Sigmoid colon (tissue), 6 donors: ENCODE measurements at regions not wholly inside any gene's neighbourhood (a gene's known extent, or its start where the extent isn't known, plus 50 kb on each side); places are given as distances from the start of the nearest gene placed in this dataset.

ENCODE experiments used
- DNase-seq: peaks from one replicate; pipeline ENCODE4 v3.0.0-alpha.2; 2019
- H3K27ac ChIP-seq, 4 donors: fragments of 200-600 bp; sonication (generic); one replicate each; pipeline ENCODE4 v1.5.1; 2016 to 2019; ENCODE audit warnings: mild to moderate bottlenecking in 1 of 4
- H3K27me3 ChIP-seq, 3 donors: fragments of 200-600 bp; sonication (generic); one replicate each; pipeline ENCODE4 v1.5.1; 2019; ENCODE audit warnings: mild to moderate bottlenecking in 1 of 3
- H3K36me3 ChIP-seq, 4 donors: fragments of 200-600 bp; sonication (generic); one replicate each; pipeline ENCODE4 v1.5.1; 2016 to 2019
- H3K4me1 ChIP-seq, 4 donors: fragments of 200-600 bp; sonication (generic); one replicate each; pipeline ENCODE4 v1.5.1; 2017 to 2019
- H3K4me3 ChIP-seq, 4 donors: fragments of 200-600 bp; sonication (generic); one replicate each; pipeline ENCODE4 v1.5.1; 2017 to 2019; ENCODE audit warnings: mild to moderate bottlenecking in 2 of 4, moderate library complexity in 1 of 4
- H3K9me3 ChIP-seq, 4 donors: fragments of 200-600 bp in 3 of 4; sonication (generic) in 3 of 4; one replicate each; pipeline versions ENCODE4 v1.5.1 to v1.6.1; 2013 to 2019
- CTCF ChIP-seq, 4 experiments: fragments of 450-650 bp in 3 of 4; fragments of 200-600 bp in 1 of 4; IDR thresholded peaks; one replicate each; pipeline ENCODE4 v1.5.1; 2016 to 2019; ENCODE audit warnings: antibody characterized with exemption in 4 of 4, mild to moderate bottlenecking in 3 of 4, moderate library complexity in 2 of 4
- EP300 ChIP-seq, 4 donors: sonication (generic); formaldehyde crosslinking; IDR thresholded peaks; one replicate each; pipeline ENCODE4 v1.6.1; 2017; ENCODE audit warnings: antibody characterized with exemption in 4 of 4
- POLR2A ChIP-seq, 2 donors: fragments of 450-650 bp; IDR thresholded peaks; one replicate each; pipeline ENCODE4 v1.6.1; 2016; ENCODE audit warnings: antibody characterized with exemption in 2 of 2, mild to moderate bottlenecking in 2 of 2, moderate library complexity in 2 of 2
- POLR2AphosphoS5 ChIP-seq, 4 donors: sonication (generic); formaldehyde crosslinking; IDR thresholded peaks; one replicate each; pipeline ENCODE4 v1.6.1; 2017; ENCODE audit warnings: antibody characterized with exemption in 4 of 4
- WGBS, 2 donors: extraction: QIAGEN DNeasy Blood & Tissue Kit; methylation state at CpG; one replicate each; pipeline ENCODE4 v1.1.7; 2013; 5-methylcytosine and 5-hydroxymethylcytosine counted together
- intact Hi-C: fragments of 100-400 bp; cut with DNase I; formaldehyde crosslinking; loops from one replicate; pipeline ENCODE4 v1.15.1; 2023
- donor health status: healthy with polysubstance abuse.
- donor health status: healthy.

GRCh38 chr4:14608630-14609029, 393.7 kb upstream of the CPEB2 start:
- H3K4me3 ChIP-seq, result no peak overlapping the region
- TF ChIP-seq POLR2AphosphoS5 (IDR thresholded peaks at IDR 0.05) (no peak), CTCF (IDR thresholded peaks at IDR 0.05) (no peak), POLR2A (IDR thresholded peaks at IDR 0.05) (no peak)
- intact Hi-C loops, result loop anchor here (5.0 to 10.0 kb wide), 2 partner anchors 229 to 396 kb away; partner anchors contain the start of gene CPEB2
- no peak for DNase-seq
- no peaks in the 10 kb centered on the region for H3K27me3 ChIP-seq
- peaks cover 0 to 19% (median 12%) of the 10 kb centered on the region in 4 donors for H3K4me1 ChIP-seq
- no peak overlapping the region for H3K27ac ChIP-seq
- H3K9me3 ChIP-seq, result no peaks in the 10 kb centered on the region
- H3K36me3 ChIP-seq, result no peaks in the 10 kb centered on the region

- intact Hi-C loops, result no loop called here
- no peaks in the 10 kb centered on the region for H3K36me3 ChIP-seq
- H3K4me1 ChIP-seq, result no peaks in the 10 kb centered on the region
- WGBS, 2 donors, result 52 to 65% methylated on average over 4 of the region's 4 CpGs
- H3K9me3 ChIP-seq, result peaks cover 0 to 2% (median 0%) of the 10 kb centered on the region in 4 donors
- H3K27ac ChIP-seq, result no peak overlapping the region
- no peak overlapping the region for H3K4me3 ChIP-seq
- TF ChIP-seq POLR2AphosphoS5 (IDR thresholded peaks at IDR 0.05) (no peak), CTCF (IDR thresholded peaks at IDR 0.05) (no peak), POLR2A (IDR thresholded peaks at IDR 0.05) (no peak), EP300 (IDR thresholded peaks at IDR 0.05) (no peak)
- DNase-seq, result no peak
- no peaks in the 10 kb centered on the region for H3K27me3 ChIP-seq
Measured at GRCh38 chr4:14614840-14615239, 387.4 kb upstream of the CPEB2 start.

- H3K27ac ChIP-seq, result no peak overlapping the region
- H3K36me3 ChIP-seq, result no peaks in the 10 kb centered on the region
- no peak for DNase-seq
- intact Hi-C loops, result no loop called here
- H3K27me3 ChIP-seq, result no peaks in the 10 kb centered on the region
- H3K9me3 ChIP-seq, result peaks cover 0 to 2% (median 0%) of the 10 kb centered on the region in 4 donors
- TF ChIP-seq POLR2A (IDR thresholded peaks at IDR 0.05), result no peak
- no peak for TF ChIP-seq CTCF (IDR thresholded peaks at IDR 0.05)
- no peak for TF ChIP-seq POLR2AphosphoS5 (IDR thresholded peaks at IDR 0.05)
- TF ChIP-seq EP300 (IDR thresholded peaks at IDR 0.05), result no peak
- 73 to 75% methylated on average over 3 of the region's 3 CpGs for WGBS, 2 donors
- H3K4me3 ChIP-seq, result no peak overlapping the region
- H3K4me1 ChIP-seq, result no peaks in the 10 kb centered on the region
Measured at GRCh38 chr4:14615671-14616070, 386.6 kb upstream of the CPEB2 start.

- DNase-seq, result no peak
- Histone ChIP-seq H3K9me3 (no peaks in the 10 kb centered on the region), H3K4me1 (peaks cover 0 to 14% (median 6%) of the 10 kb centered on the region in 4 donors), H3K27ac (no peak overlapping the region), H3K4me3 (no peak overlapping the region), H3K36me3 (no peaks in the 10 kb centered on the region), H3K27me3 (no peaks in the 10 kb centered on the region)
- intact Hi-C loops, result no loop called here
- WGBS, 2 donors, result 38 to 60% methylated on average over 1 of the region's 1 CpG
- TF ChIP-seq CTCF (IDR thresholded peaks at IDR 0.05), result no peak
- no peak for TF ChIP-seq POLR2A (IDR thresholded peaks at IDR 0.05)
- TF ChIP-seq EP300 (IDR thresholded peaks at IDR 0.05), result no peak
- TF ChIP-seq POLR2AphosphoS5 (IDR thresholded peaks at IDR 0.05), result no peak
Measured at GRCh38 chr4:14620567-14621141, 381.6 kb upstream of the CPEB2 start.
